Activated naive CD4-positive, alpha-beta T cell treated with anti-CD3 and anti-CD28 coated beads, Interleukin-2, amount 50 U/mL, for 72 hours (primary cell): ENCODE measurements at regions not wholly inside any gene's neighbourhood (a gene's known extent, or its start where the extent isn't known, plus 50 kb on each side); places are given as distances from the start of the nearest gene placed in this dataset.

Source experiments
- ATAC-seq, 2 donors: fragments of 150-1000 bp; cut with Tn5 transposase; 2 replicates each; pipeline ENCODE4 v1.10.0; 2021; ENCODE audit warnings: mild to moderate bottlenecking in 2 of 2, moderate library complexity in 2 of 2
- DNase-seq, 2 donors: peaks; one replicate each; pipeline ENCODE4 v3.0.0; 2021 to 2022; ENCODE audit warnings: low spot score in 2 of 2
- H3K27ac Mint-ChIP-seq, 2 donors: one replicate each; pipeline ENCODE4 v1.8.0; 2022; ENCODE audit warnings: mild to moderate bottlenecking in 2 of 2, mixed read lengths in 2 of 2
- H3K36me3 Mint-ChIP-seq, 2 donors: one replicate each; pipeline ENCODE4 v1.8.0; 2022; ENCODE audit warnings: mixed read lengths in 2 of 2
- H3K9me3 Mint-ChIP-seq, 2 donors: one replicate each; pipeline ENCODE4 v1.8.0; 2022; ENCODE audit warnings: mixed read lengths in 2 of 2

GRCh38 chr10:131690805-131691239, 210.0 kb upstream of the PPP2R2D start:
- Mint-ChIP-seq H3K36me3 (no peaks in the 10 kb centered on the region), H3K9me3 (no peaks in the 10 kb centered on the region), H3K27ac (no peak overlapping the region)
- ATAC-seq (no peak), DNase-seq (no peak)

- Mint-ChIP-seq H3K9me3 (no peaks in the 10 kb centered on the region), H3K36me3 (no peaks in the 10 kb centered on the region), H3K27ac (no peak overlapping the region)
- DNase-seq: no peak
- ATAC-seq: no peak
Measured at GRCh38 chr10:131691481-131692090, 209.2 kb upstream of the PPP2R2D start.

- no peaks in the 10 kb centered on the region for H3K9me3 Mint-ChIP-seq
- DNase-seq (no peak), ATAC-seq (no peak)
- H3K27ac Mint-ChIP-seq: peak overlapping the region in 1 of 2 donors; percentile 18
- no peaks in the 10 kb centered on the region for H3K36me3 Mint-ChIP-seq
Measured at GRCh38 chr10:131692176-131692575, 208.6 kb upstream of the PPP2R2D start.

GRCh38 chr10:131692686-131693334, 208.0 kb upstream of the PPP2R2D start:
- ATAC-seq (no peak), DNase-seq (no peak)
- H3K9me3 Mint-ChIP-seq: no peaks in the 10 kb centered on the region
- no peaks in the 10 kb centered on the region for H3K36me3 Mint-ChIP-seq
- H3K27ac Mint-ChIP-seq: no peak overlapping the region

GRCh38 chr10:131693766-131694165, 207.0 kb upstream of the PPP2R2D start:
- Mint-ChIP-seq H3K27ac (no peak overlapping the region), H3K36me3 (no peaks in the 10 kb centered on the region), H3K9me3 (no peaks in the 10 kb centered on the region)
- ATAC-seq: no peak
- no peak for DNase-seq

- Mint-ChIP-seq H3K36me3 (no peaks in the 10 kb centered on the region), H3K9me3 (no peaks in the 10 kb centered on the region), H3K27ac (no peak overlapping the region)
- no peak for DNase-seq
- ATAC-seq: no peak
Measured at GRCh38 chr10:131694168-131694780, 206.5 kb upstream of the PPP2R2D start.

GRCh38 chr10:131694781-131695495, 205.9 kb upstream of the PPP2R2D start:
- no peak for DNase-seq
- no peak overlapping the region for H3K27ac Mint-ChIP-seq
- ATAC-seq: no peak
- H3K9me3 Mint-ChIP-seq: no peaks in the 10 kb centered on the region
- no peaks in the 10 kb centered on the region for H3K36me3 Mint-ChIP-seq

- no peak for DNase-seq
- no peaks in the 10 kb centered on the region for H3K9me3 Mint-ChIP-seq
- no peaks in the 10 kb centered on the region for H3K36me3 Mint-ChIP-seq
- ATAC-seq: no peak
- no peak overlapping the region for H3K27ac Mint-ChIP-seq
Measured at GRCh38 chr10:131695496-131696165, 205.2 kb upstream of the PPP2R2D start.

- no peak overlapping the region for H3K27ac Mint-ChIP-seq
- ATAC-seq (no peak), DNase-seq (no peak)
- H3K36me3 Mint-ChIP-seq: no peaks in the 10 kb centered on the region
- no peaks in the 10 kb centered on the region for H3K9me3 Mint-ChIP-seq
Measured at GRCh38 chr10:131697476-131698128, 203.2 kb upstream of the PPP2R2D start.

- Mint-ChIP-seq H3K9me3 (no peaks in the 10 kb centered on the region), H3K36me3 (no peaks in the 10 kb centered on the region), H3K27ac (no peak overlapping the region)
- no peak for ATAC-seq
- DNase-seq: no peak
Measured at GRCh38 chr10:131698232-131698631, 202.6 kb upstream of the PPP2R2D start.

GRCh38 chr10:131698986-131699385, 201.8 kb upstream of the PPP2R2D start:
- DNase-seq (no peak), ATAC-seq (no peak)
- Mint-ChIP-seq H3K27ac (no peak overlapping the region), H3K36me3 (no peaks in the 10 kb centered on the region), H3K9me3 (no peaks in the 10 kb centered on the region)

GRCh38 chr10:131700032-131700431, 200.8 kb upstream of the PPP2R2D start:
- ATAC-seq: no peak
- Mint-ChIP-seq H3K9me3 (no peaks in the 10 kb centered on the region), H3K27ac (no peak overlapping the region), H3K36me3 (no peaks in the 10 kb centered on the region)
- DNase-seq: no peak

- DNase-seq (no peak), ATAC-seq (no peak)
- Mint-ChIP-seq H3K9me3 (no peaks in the 10 kb centered on the region), H3K27ac (no peak overlapping the region), H3K36me3 (no peaks in the 10 kb centered on the region)
Measured at GRCh38 chr10:131700506-131700905, 200.3 kb upstream of the PPP2R2D start.

GRCh38 chr10:131701131-131701947, 199.5 kb upstream of the PPP2R2D start:
- H3K36me3 Mint-ChIP-seq: no peaks in the 10 kb centered on the region
- DNase-seq (no peak), ATAC-seq (no peak)

GRCh38 chr10:131702531-131703356, 198.1 kb upstream of the PPP2R2D start:
- ATAC-seq (no peak), DNase-seq (no peak)
- Mint-ChIP-seq H3K9me3 (peaks cover 6 to 13% of the 10 kb centered on the region in 2 donors), H3K36me3 (peaks cover 7 to 10% of the 10 kb centered on the region in 2 donors), H3K27ac (no peak overlapping the region)

More at GRCh38 chr10:131701131-131701947, 199.5 kb upstream of the PPP2R2D start:
- Mint-ChIP-seq H3K27ac (no peak overlapping the region), H3K9me3 (no peaks in the 10 kb centered on the region)
